Neural cell (in vitro differentiated cells): ENCODE measurements at regions not wholly inside any gene's neighbourhood (a gene's known extent, or its start where the extent isn't known, plus 50 kb on each side); places are given as distances from the start of the nearest gene placed in this dataset.

ENCODE experiments used
- H2AFZ ChIP-seq: fragments of 200-600, 300-800 bp; sonication (generic), shearing (Covaris generic); 2 replicates; pipeline ENCODE4 v1.6.0; 2014; ENCODE audit warnings: low read depth, mild to moderate bottlenecking, antibody characterized with exemption, low read length, moderate library complexity
- H3F3A ChIP-seq: fragments of 200-600 bp; shearing (Covaris generic); 2 replicates; pipeline ENCODE4 v1.6.1; 2016; ENCODE audit warnings: mild to moderate bottlenecking, moderate library complexity, mixed read lengths, antibody characterized with exemption, low read length; ENCODE audit not compliant: insufficient read depth, poor library complexity, severe bottlenecking
- H3K27ac ChIP-seq: fragments of 200-600, 300-800 bp; sonication (generic), shearing (Covaris generic); 2 replicates; pipeline ENCODE4 v1.5.1; 2014; ENCODE audit warnings: mild to moderate bottlenecking, low read length, moderate library complexity
- H3K27me3 ChIP-seq: fragments of 300-800, 200-600 bp; sonication (generic), shearing (Covaris generic); 2 replicates; pipeline ENCODE4 v1.6.0; 2014; ENCODE audit warnings: mild to moderate bottlenecking, low read depth, low read length, moderate library complexity; ENCODE audit not compliant: insufficient read depth
- H3K36me3 ChIP-seq: fragments of 300-800, 200-600 bp; sonication (generic), shearing (Covaris generic); 2 replicates; pipeline ENCODE4 v1.5.1; 2014; ENCODE audit warnings: mild to moderate bottlenecking, antibody characterized with exemption, low read length, moderate library complexity; ENCODE audit not compliant: insufficient read depth
- H3K4me2 ChIP-seq: fragments of 300-800, 200-600 bp; sonication (generic), shearing (Covaris generic); 2 replicates; pipeline ENCODE4 v1.6.0; 2014; ENCODE audit warnings: mild to moderate bottlenecking, low read length
- H3K4me3 ChIP-seq: fragments of 300-800, 200-600 bp; sonication (generic), shearing (Covaris generic); 2 replicates; pipeline ENCODE4 v1.5.1; 2014; ENCODE audit warnings: mild to moderate bottlenecking, low read length, moderate library complexity
- H3K79me2 ChIP-seq: fragments of 200-600 bp; shearing (Covaris generic); replicated peaks from 2 replicates; pipeline ENCODE4 v1.6.0; 2014; ENCODE audit warnings: mild to moderate bottlenecking, low read length, moderate library complexity; ENCODE audit not compliant: insufficient read depth
- H3K9ac ChIP-seq: fragments of 300-800, 200-600 bp; sonication (generic), shearing (Covaris generic); 2 replicates; pipeline ENCODE4 v1.6.1; 2016; ENCODE audit warnings: mild to moderate bottlenecking, low read length, mixed read lengths
- H3K9me2 ChIP-seq: fragments of 200-600 bp; shearing (Covaris generic); 2 replicates; pipeline ENCODE4 v1.6.1; 2016; ENCODE audit warnings: mild to moderate bottlenecking, low read length, mixed read lengths; ENCODE audit not compliant: insufficient read depth
- H3K9me3 ChIP-seq: fragments of 200-600, 300-800 bp; sonication (generic), shearing (Covaris generic); 2 replicates; pipeline ENCODE4 v1.6.1; 2016; ENCODE audit warnings: mild to moderate bottlenecking, mixed run types, low read length, moderate library complexity, mixed read lengths
- H4K20me1 ChIP-seq: fragments of 200-600 bp; shearing (Covaris generic); 2 replicates; pipeline ENCODE4 v1.6.1; 2016; ENCODE audit warnings: mild to moderate bottlenecking, mixed run types; ENCODE audit not compliant: insufficient read depth
- CTCF ChIP-seq: fragments of 450-650 bp; IDR thresholded peaks from 2 replicates; pipeline ENCODE4 v1.5.1; 2014; ENCODE audit warnings: antibody characterized with exemption, mild to moderate bottlenecking, moderate library complexity; ENCODE audit not compliant: poor library complexity, severe bottlenecking
- EP300 ChIP-seq: fragments of 450-650 bp; conservative IDR thresholded peaks from 2 replicates; pipeline ENCODE4 v1.6.1; 2014; ENCODE audit warnings: antibody characterized with exemption, mild to moderate bottlenecking, moderate library complexity; ENCODE audit not compliant: poor library complexity, severe bottlenecking
- EZH2 ChIP-seq: fragments of 200-600, 300-800 bp; shearing (Covaris generic), sonication (generic); IDR thresholded peaks from 2 replicates; pipeline ENCODE4 v1.6.1; 2014; ENCODE audit warnings: antibody characterized with exemption, low read length, borderline replicate concordance, mild to moderate bottlenecking; ENCODE audit not compliant: insufficient read depth, poor library complexity, severe bottlenecking
- MXI1 ChIP-seq: fragments of 450-650 bp; conservative IDR thresholded peaks from 2 replicates; pipeline ENCODE4 v1.6.1; 2014; ENCODE audit warnings: antibody characterized with exemption, mild to moderate bottlenecking; ENCODE audit not compliant: poor library complexity, severe bottlenecking
- POLR2AphosphoS5 ChIP-seq: IDR thresholded peaks from 2 replicates; pipeline ENCODE4 v1.6.1; 2012
- RAD21 ChIP-seq: fragments of 450-650 bp; conservative IDR thresholded peaks from 2 replicates; pipeline ENCODE4 v1.6.1; 2014; ENCODE audit warnings: antibody characterized with exemption, mild to moderate bottlenecking, moderate library complexity
- REST ChIP-seq: IDR thresholded peaks from 2 replicates; pipeline ENCODE4 v1.6.1; 2012; ENCODE audit warnings: borderline replicate concordance
- SMC3 ChIP-seq: fragments of 450-650 bp; conservative IDR thresholded peaks from 2 replicates; pipeline ENCODE4 v1.6.1; 2014; ENCODE audit warnings: antibody characterized with exemption, mild to moderate bottlenecking, moderate library complexity; ENCODE audit not compliant: poor library complexity
- TAF1 ChIP-seq: IDR thresholded peaks from 2 replicates; pipeline ENCODE4 v1.6.1; 2012; ENCODE audit warnings: low read depth

- no peaks in the 10 kb centered on the region for H3K9me2 ChIP-seq
- H3K4me2 ChIP-seq, result no peak overlapping the region
- no peaks in the 10 kb centered on the region for H3K9me3 ChIP-seq
- no peaks in the 10 kb centered on the region for H3K27me3 ChIP-seq
- H3K79me2 ChIP-seq, result no peaks in the 10 kb centered on the region
- no peak for TF ChIP-seq SMC3
- TF ChIP-seq RAD21, result no peak
- TF ChIP-seq TAF1, result no peak
- no peak for TF ChIP-seq POLR2AphosphoS5
- no peak for TF ChIP-seq CTCF
- TF ChIP-seq EP300, result no peak
- TF ChIP-seq REST, result no peak
- TF ChIP-seq MXI1, result no peak
- TF ChIP-seq EZH2, result no peak
- no peaks in the 10 kb centered on the region for H3F3A ChIP-seq
- H3K9ac ChIP-seq, result no peak overlapping the region
- no peaks in the 10 kb centered on the region for H3K36me3 ChIP-seq
- H2AFZ ChIP-seq, result no peak overlapping the region
- H3K27ac ChIP-seq, result no peak overlapping the region
- no peaks in the 10 kb centered on the region for H4K20me1 ChIP-seq
- no peak overlapping the region for H3K4me3 ChIP-seq
Measured at GRCh38 chr17:77677211-77677610, 281.3 kb upstream of the TNRC6C start.

DNA sequence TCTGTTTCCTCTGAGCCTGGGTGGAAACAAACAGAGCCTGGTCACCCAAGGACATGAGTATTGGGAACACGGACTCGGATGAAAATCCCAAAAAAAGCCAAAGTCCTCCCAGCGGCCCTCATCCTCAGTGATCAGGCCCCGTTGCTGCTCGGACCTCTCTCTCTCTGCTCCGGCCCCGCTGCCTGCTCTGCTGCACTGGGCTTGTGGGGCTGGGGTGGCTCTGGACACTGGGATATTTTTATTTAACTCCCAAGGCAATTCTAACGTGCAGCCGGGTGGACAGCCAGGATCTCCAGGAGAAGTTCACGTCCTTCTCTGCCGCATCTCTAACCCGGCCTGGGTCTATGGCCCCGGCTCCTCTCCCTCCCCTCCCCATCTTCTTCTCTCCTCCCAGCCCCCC lies 280.9 kb upstream of the TNRC6C start:
- Histone ChIP-seq H3F3A (no peaks in the 10 kb centered on the region), H2AFZ (no peak overlapping the region), H3K27ac (no peak overlapping the region), H4K20me1 (no peaks in the 10 kb centered on the region), H3K36me3 (no peaks in the 10 kb centered on the region), H3K27me3 (no peaks in the 10 kb centered on the region), H3K9me3 (no peaks in the 10 kb centered on the region), H3K4me2 (no peak overlapping the region), H3K9ac (no peak overlapping the region), H3K79me2 (no peaks in the 10 kb centered on the region), H3K4me3 (no peak overlapping the region), H3K9me2 (no peaks in the 10 kb centered on the region)
- TF ChIP-seq POLR2AphosphoS5 (no peak), REST (no peak), RAD21 (no peak), MXI1 (no peak), SMC3 (no peak), EZH2 (no peak), CTCF (no peak), EP300 (no peak), TAF1 (no peak)
